ENCODE measurements at regions not wholly inside any gene's neighbourhood (a gene's known extent, or its start where the extent isn't known, plus 50 kb on each side); places are given as distances from the start of the nearest gene placed in this dataset.
"Not testable (repeated sequence)": the region's sequence is repeated elsewhere in the genome, so short reads cannot be mapped to it uniquely, and the experiment has no call there.

GRCh38 chr12:28987538-28988324, 161.3 kb upstream of the FAR2 start:
- no peak for DNase-seq (ENCODE audit: low read depth in 2 of 2)

GRCh38 chr12:28988325-28988704, 160.8 kb upstream of the FAR2 start:
- no peak for DNase-seq (ENCODE audit: low read depth in 2 of 2)

- no peak for DNase-seq (ENCODE audit: low read depth in 2 of 2)
Observed at GRCh38 chr12:28991626-28992025, 157.5 kb upstream of the FAR2 start.

- no peak for DNase-seq (ENCODE audit: low read depth in 2 of 2)
Observed at GRCh38 chr12:28993720-28994119, 155.4 kb upstream of the FAR2 start.

GRCh38 chr12:28994179-28994715, 154.8 kb upstream of the FAR2 start:
- DNase-seq (ENCODE audit: low read depth in 2 of 2) = no peak

GRCh38 chr12:28996688-28997087, 152.4 kb upstream of the FAR2 start:
- no peak for DNase-seq (ENCODE audit: low read depth in 2 of 2)

GRCh38 chr12:28998662-28999120, 150.4 kb upstream of the FAR2 start:
- DNase-seq (ENCODE audit: low read depth in 2 of 2) = peak in 1 of 2 donors; percentile 3

- DNase-seq (ENCODE audit: low read depth in 2 of 2) = no peak
Observed at GRCh38 chr12:29004066-29004935, 144.8 kb upstream of the FAR2 start.

GRCh38 chr12:29004936-29005304, 144.2 kb upstream of the FAR2 start:
- DNase-seq (ENCODE audit: low read depth in 2 of 2) = no peak

GRCh38 chr12:29008786-29009185, 140.3 kb upstream of the FAR2 start:
- no peak for DNase-seq (ENCODE audit: low read depth in 2 of 2)

- no peak for DNase-seq (ENCODE audit: low read depth in 2 of 2)
Observed at GRCh38 chr12:29012673-29013072, 136.4 kb upstream of the FAR2 start.

GRCh38 chr12:29017532-29017931, 131.5 kb upstream of the FAR2 start:
- not testable (repeated sequence) for DNase-seq (ENCODE audit: low read depth in 2 of 2)

GRCh38 chr12:29023436-29024076, 125.5 kb upstream of the FAR2 start:
- DNase-seq (ENCODE audit: low read depth in 2 of 2) = no peak

- DNase-seq (ENCODE audit: low read depth in 2 of 2) = no peak
Observed at GRCh38 chr12:29024117-29024516, 125.0 kb upstream of the FAR2 start.

GRCh38 chr12:29025937-29026336, 123.1 kb upstream of the FAR2 start:
- DNase-seq (ENCODE audit: low read depth in 2 of 2) = no peak

GRCh38 chr12:29026419-29026818, 122.7 kb upstream of the FAR2 start:
- DNase-seq (ENCODE audit: low read depth in 2 of 2) = no peak

GRCh38 chr12:29029484-29029883, 119.6 kb upstream of the FAR2 start:
- not testable (repeated sequence) for DNase-seq (ENCODE audit: low read depth in 2 of 2)

GRCh38 chr12:29030006-29030405, 119.1 kb upstream of the FAR2 start:
- DNase-seq (ENCODE audit: low read depth in 2 of 2) = no peak

GRCh38 chr12:29032446-29032845, 116.6 kb upstream of the FAR2 start:
- DNase-seq (ENCODE audit: low read depth in 2 of 2) = no peak

- DNase-seq (ENCODE audit: low read depth in 2 of 2) = no peak
Observed at GRCh38 chr12:29033519-29033918, 115.6 kb upstream of the FAR2 start.

- DNase-seq (ENCODE audit: low read depth in 2 of 2) = no peak
Observed at GRCh38 chr12:29035112-29035511, 114.0 kb upstream of the FAR2 start.

- DNase-seq (ENCODE audit: low read depth in 2 of 2) = no peak
Observed at GRCh38 chr12:29039013-29039412, 110.1 kb upstream of the FAR2 start.
